GM19463 (cell line): ENCODE measurements at regions not wholly inside any gene's neighbourhood (a gene's known extent, or its start where the extent isn't known, plus 50 kb on each side); places are given as distances from the start of the nearest gene placed in this dataset.
"Not testable (repeated sequence)": the region's sequence is repeated elsewhere in the genome, so short reads cannot be mapped to it uniquely, and the experiment has no call there.

Experiments used
- ATAC-seq: cut with Tn5 transposase; IDR thresholded peaks from one replicate; pipeline ENCODE4 v1.9.1; 2021; ENCODE audit warnings: mild to moderate bottlenecking, moderate library complexity; ENCODE audit not compliant: unreplicated experiment

DNA sequence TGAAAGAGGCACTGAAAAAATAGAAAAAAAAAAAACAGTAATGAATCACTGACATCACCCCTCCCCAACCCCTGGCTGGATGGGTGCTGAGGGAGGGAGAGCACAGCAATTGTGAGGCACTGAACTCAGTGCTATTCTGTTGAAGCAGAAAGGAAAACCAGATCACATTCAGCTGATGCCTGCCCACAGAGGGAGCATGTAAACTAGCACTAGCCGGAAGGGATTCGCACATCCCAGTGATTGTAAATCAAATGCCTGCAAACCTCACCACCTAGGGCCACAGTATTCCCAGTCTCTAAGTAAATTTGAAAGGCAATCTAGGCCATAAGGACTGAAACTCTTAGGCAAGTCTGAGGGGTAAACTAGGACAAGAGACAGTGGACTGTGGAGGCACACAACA, 772.0 kb upstream of the CCDC179 start:
- no peak for ATAC-seq

GRCh38 chr11:23644443-23644842, 784.2 kb upstream of the CCDC179 start:
- no peak for ATAC-seq

- not testable (repeated sequence) for ATAC-seq
Measured at GRCh38 chr11:23652336-23652735, 792.1 kb upstream of the CCDC179 start.

- ATAC-seq = no peak
Measured at GRCh38 chr11:23653071-23653675, 792.9 kb upstream of the CCDC179 start.

GRCh38 chr11:23668324-23668723, 808.0 kb upstream of the CCDC179 start:
- ATAC-seq = no peak

- no peak for ATAC-seq
Measured at GRCh38 chr11:23673366-23673765, 813.1 kb upstream of the CCDC179 start.

DNA sequence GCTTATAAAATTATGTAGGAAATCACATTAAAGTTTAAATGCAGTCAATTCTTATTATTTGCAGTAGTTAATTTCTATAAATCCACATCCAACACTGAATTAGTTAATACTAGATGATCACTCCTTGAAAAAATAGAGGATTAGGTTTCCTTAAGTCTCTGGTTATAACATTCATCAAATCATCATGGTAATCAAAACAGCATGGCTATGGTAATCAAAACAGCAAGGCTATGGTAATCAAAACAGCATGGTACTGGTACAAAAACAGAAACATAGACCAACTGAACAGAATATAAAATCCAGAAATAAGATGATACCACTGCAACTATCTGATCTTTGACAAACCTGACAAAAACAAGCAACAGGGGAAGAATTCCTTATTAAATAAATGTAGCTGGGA, 814.6 kb upstream of the CCDC179 start:
- no peak for ATAC-seq

GRCh38 chr11:23679041-23679440, 817.8 kb upstream of the LUZP2 start:
- no peak for ATAC-seq

GRCh38 chr11:23679981-23680380, 816.9 kb upstream of the LUZP2 start:
- no peak for ATAC-seq

- no peak for ATAC-seq
Measured at GRCh38 chr11:23680488-23681230, 816.2 kb upstream of the LUZP2 start.

DNA sequence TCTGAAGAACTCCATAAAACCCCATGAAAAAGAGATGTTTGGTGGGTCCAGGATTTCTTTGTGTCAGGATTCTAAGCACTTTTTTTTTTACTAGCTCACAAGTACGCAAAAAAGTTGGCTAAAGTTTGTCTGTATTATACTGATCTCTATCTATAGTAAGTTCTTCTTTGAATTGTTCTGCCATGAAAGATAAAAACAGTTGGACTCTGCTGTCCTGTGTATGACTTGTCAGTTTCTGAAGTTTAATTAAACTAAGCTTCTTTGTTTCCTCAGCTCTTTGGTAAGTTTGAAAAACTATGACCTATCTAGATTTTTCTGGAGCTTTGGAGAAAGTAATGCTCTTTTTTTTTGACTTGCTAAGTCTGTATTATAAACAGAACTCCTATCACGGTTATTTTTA, 812.2 kb upstream of the LUZP2 start:
- no peak for ATAC-seq

- ATAC-seq = no peak
Measured at GRCh38 chr11:23687991-23688390, 808.9 kb upstream of the LUZP2 start.

GRCh38 chr11:23688411-23688810, 808.4 kb upstream of the LUZP2 start:
- ATAC-seq = no peak

- ATAC-seq = no peak
Measured at GRCh38 chr11:23688835-23689234, 808.0 kb upstream of the LUZP2 start.

DNA sequence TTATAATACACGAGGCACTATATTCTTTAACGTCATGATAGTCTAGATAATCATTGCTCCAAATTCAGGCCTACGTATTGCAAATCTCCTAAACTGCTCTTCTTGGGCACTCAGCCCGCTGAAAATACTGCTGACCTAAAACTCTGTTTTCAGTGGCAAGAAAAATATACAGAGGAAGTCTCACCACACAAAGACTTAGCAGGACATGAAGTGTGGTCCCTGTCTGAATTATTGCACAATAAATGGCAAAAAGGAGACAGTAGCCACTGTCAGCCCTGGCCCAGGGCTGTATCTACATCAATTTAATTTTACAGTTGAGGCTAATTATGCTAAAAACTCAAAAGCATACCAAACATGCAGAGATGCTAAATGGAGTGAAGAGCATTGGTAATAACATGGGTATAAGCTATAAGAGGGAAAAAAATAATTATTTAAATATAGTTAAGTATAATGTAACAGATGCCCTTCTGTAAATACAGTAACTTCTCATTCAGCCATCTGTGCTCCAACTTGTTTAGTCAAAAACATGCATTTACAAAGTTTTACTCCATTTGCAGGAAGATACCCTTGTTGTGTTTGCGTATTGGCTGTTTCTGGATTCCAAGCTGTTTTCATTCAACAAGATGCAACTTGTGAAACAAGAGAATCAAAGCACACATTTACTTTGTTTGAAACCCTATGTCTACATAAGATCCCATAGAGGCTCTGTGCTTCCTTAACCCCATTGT, 800.0 kb upstream of the LUZP2 start:
- ATAC-seq = no peak

DNA sequence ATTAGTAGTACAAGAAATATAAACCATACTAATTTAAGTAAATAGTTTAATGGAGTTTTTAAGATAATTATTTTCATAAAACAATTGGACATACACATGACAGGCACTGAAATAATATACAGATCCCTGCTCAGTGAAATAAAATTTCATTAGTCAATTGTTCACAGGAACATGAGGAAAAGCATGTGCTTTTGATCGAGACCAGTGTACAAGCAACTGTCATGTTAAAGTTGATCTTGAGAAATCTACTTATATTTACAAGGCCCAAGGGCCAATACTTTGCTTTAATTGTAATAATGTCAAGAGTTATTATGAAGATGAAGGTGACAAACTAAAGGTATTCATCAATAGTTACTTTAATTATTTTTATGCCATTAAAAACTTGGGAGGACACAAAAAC, 792.7 kb upstream of the LUZP2 start:
- no peak for ATAC-seq

- no peak for ATAC-seq
Measured at GRCh38 chr11:23711981-23712380, 784.9 kb upstream of the LUZP2 start.

- ATAC-seq = no peak
Measured at GRCh38 chr11:23719016-23719415, 777.8 kb upstream of the LUZP2 start.

GRCh38 chr11:23723861-23724260, 773.0 kb upstream of the LUZP2 start:
- ATAC-seq = no peak

- no peak for ATAC-seq
Measured at GRCh38 chr11:23725752-23726151, 771.1 kb upstream of the LUZP2 start.

DNA sequence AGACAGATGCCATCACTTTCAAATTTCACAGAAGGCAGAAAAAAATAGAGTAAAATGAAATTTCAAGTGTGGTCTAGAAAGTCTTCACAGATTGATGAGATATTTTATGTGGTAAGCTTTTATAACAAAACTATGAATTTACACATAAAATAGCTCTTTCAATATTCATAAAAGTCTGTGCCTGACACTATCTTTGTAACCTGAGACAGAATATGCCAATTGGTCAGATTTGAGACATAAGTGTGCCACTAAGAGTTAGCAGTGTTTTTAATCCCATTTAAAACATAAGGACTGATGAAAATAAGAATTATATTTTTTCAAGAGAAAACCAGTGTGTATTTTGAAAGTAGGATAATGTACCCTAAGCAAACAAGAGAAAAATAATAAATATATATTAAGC, 769.5 kb upstream of the LUZP2 start:
- ATAC-seq = no peak

- no peak for ATAC-seq
Measured at GRCh38 chr11:23727794-23728193, 769.1 kb upstream of the LUZP2 start.
